ENCODE measurements at regions not wholly inside any gene's neighbourhood (a gene's known extent, or its start where the extent isn't known, plus 50 kb on each side); places are given as distances from the start of the nearest gene placed in this dataset.
"Not testable (repeated sequence)": the region's sequence is repeated elsewhere in the genome, so short reads cannot be mapped to it uniquely, and the experiment has no call there.

DNA sequence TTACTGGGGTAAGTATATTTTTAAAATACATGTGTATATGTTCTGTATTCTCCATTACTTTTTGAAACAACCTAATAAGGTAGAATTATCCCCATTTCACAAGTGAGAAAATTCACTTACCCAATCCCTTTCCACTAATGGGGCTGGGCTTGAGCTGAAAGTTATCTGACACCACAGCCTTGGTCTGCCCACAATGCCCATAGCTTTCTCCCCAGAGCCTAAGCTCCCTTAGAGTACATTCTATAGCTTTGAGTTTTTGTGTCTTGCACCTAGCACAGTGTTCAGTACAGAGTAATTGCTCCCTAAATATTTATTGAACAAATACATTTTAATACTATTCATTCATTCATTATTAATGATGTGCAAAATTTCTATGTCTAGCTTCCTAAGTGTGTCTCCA, 152.7 kb upstream of the RUNX1 start:
- no peak for DNase-seq (ENCODE audit: low read depth)

DNA sequence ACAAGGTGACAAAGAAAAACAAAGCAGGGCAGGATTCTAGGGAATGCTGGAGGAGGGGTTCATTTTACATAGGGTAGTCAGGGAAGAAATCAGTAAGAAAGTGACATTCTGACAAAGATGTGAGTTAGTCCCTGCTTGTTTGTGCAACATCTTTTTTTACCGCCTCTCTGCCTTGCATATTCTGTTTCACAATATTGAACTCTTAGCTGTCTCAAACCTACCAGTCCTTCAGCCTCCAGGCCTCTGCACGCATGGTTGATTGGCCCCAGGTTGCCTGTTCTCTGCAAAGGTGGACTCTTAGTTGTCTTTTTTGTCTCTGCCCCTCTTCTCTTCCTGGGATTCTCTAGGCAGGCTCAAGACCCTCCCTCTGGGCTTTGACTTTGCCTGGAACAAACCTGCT, 152.2 kb upstream of the RUNX1 start:
- no peak for DNase-seq (ENCODE audit: low read depth)

DNA sequence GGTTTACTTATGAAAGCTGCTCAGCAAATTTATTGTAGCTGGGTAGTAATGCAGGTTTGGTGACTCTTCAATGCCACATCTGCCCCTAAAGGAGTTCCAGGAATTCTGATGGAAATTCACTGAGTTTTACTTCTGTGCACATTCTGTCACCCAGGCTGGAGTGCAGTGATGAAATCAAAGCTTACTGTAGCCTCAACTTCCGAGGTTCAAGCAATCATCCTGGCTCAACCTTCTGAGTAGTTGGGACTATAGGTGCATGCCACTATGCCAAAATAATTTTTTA, 150.6 kb upstream of the RUNX1 start:
- no peak for DNase-seq (ENCODE audit: low read depth)

DNA sequence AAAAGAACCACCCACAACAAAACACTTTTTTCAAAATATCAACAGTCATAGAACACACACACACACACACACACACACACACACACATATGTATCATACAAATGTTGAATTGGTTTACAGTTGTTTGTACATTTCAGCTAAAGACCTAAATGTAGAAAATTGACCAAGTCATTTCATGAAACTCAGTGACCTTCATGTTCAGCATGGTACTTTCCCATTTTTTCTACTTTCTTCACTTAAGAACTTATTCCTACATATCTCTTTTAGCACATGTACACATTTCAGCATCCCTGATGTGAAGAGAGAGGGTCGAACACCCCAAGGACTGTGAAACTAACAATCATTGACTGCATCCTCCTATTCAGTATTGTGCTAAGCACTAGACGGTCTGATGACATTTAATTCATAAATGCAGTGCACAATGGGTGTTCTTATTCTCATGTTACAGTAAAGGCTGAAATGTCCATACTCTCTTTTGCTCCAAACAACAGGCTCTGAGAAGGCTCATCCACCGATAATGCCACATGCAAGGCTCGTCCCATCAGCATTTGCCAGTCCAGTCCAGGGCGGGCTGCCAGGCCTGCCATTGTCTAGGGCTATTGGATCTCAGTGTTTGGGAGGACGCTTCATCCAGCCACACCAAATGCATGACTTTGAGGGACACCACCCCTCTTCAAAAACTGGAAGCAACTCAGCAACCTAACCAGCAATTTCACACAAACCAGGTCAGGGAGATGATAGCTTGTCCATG, 150.1 kb upstream of the RUNX1 start:
- no peak for DNase-seq (ENCODE audit: low read depth)

DNA sequence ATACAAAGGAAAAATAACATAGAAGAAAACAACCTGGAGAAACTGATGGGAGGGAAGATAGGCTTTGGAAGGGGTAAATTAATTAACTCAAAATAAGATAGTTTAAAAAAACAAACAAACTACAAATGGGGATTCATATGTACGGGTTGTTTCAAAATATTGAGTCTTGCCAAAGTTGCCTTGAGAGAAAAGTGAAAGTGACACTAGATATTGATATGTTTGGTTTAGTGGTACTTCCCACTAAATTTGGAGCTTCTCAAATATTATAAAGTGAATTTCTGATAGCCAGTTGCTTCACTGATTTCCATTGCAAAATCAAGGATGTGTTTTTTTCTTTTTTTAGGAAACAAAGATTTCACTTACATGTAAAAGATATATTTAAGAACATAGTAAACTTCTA, 149.5 kb upstream of the RUNX1 start:
- no peak for DNase-seq (ENCODE audit: low read depth)

DNA sequence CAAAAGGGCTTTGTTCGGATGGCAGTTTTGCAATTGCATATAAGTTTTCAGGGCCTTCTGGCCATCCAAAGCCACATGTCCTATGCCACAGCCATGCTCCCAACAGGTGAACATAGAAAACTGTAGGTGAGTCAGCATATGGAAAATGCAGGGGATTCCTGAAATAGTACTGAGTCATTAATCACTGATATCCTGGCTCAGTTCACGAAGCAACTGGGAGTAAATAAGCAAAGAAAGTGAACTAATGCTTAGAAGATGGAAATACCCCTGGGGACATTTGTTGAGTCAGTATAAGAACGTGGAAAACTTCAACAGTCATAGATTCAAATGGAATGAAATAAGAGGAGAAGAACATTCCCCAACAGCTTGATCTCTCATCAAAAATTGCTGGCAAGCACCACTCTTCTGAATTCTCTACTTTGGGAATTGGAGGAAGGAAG, 148.9 kb upstream of the RUNX1 start:
- no peak for DNase-seq (ENCODE audit: low read depth)

DNA sequence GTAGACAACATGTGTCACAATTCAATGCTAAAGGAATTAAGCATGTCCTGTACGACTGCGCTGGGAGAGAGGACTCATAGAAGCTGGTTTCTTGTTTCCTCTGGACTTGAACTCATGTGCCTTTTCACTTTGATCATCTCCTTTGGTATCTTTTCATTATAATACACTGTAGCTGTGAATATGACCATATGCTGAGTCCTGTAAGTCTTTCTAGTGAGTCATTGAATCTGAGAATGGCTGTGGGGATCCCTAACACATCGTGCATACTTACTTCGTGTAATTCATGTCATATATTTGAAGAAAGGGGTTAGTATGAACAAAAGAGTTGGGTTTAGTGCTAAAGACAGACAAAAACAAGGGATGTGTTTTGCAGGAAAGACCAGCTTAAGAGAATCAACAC, 148.1 kb upstream of the RUNX1 start:
- DNase-seq (ENCODE audit: low read depth), result no peak

DNA sequence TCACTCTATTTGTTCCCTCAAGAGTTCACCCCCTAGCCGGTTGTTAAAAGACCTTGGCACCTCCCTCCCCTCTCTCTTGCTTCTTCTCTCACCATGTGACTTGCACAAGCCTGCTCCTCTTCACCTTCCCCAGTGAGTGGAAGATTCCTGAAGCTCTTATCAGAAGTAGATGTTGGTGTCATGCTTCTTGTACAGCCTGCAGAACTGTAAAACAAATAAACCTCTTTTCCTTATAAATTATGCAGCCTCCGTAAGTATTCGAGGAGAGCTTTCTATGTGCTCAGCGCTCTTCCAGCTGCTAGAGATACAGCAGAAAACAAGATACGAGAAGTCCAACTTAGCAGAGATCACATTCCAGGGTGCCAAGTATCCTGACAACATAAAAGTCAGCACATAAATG, 147.0 kb upstream of the RUNX1 start:
- DNase-seq (ENCODE audit: low read depth), result no peak

DNA sequence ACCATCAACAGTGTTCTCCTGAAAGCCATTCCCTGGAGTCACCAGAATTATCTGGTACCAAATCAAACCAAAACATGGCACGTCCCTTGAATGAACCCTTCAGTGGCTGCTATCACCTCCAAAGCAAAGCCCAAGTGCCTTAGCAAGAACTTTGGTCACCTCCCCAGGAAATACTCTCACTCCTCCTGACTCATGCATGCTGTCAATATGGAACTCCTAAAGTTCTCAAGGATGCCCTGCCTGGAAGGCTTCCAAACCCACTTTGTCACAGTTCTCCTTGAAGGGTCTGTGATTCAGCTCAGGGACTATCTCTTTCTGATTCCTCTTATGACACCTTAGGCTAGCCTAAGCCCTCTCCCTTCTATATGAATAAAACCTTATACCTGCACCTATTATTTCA, 146.1 kb upstream of the RUNX1 start:
- no peak for DNase-seq (ENCODE audit: low read depth)

DNA sequence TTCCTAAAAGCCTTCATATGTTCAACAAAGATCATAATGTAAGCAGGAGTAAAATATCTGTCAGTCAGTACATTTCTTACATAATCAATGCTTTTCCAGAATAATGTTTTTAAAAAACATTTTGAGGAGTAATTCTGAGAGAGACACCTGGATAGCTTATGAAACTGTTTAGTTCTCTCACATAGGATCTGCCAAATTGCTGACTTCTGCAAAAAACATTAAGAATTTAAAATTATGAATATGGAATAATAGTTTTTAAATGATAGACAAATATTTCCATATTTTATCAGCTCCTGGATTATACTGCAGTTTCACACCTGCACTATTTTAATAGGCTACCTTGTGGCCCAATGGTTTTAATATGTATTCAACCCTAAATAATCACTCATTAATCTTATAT, 142.7 kb upstream of the RUNX1 start:
- DNase-seq (ENCODE audit: low read depth), result no peak

DNA sequence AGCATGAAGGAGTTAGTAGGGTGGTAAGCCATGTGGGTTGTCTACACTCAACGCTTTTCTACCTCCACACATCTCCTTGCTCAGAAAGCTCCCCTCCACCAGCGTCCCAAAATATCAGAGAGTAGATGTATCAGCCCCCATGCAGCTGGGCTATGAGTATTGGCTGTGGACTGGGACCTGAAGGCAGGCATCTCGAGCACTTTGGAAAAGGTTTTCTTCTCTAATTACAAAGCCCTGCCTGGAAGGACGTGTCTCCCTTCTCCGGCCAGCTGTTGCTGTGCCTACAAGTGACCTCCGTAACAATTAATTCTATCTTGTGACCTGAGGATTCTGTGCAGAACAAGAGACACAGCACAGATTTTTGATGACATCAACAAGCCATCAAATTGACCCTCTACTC, 142.0 kb upstream of the RUNX1 start:
- DNase-seq (ENCODE audit: low read depth), result no peak

DNA sequence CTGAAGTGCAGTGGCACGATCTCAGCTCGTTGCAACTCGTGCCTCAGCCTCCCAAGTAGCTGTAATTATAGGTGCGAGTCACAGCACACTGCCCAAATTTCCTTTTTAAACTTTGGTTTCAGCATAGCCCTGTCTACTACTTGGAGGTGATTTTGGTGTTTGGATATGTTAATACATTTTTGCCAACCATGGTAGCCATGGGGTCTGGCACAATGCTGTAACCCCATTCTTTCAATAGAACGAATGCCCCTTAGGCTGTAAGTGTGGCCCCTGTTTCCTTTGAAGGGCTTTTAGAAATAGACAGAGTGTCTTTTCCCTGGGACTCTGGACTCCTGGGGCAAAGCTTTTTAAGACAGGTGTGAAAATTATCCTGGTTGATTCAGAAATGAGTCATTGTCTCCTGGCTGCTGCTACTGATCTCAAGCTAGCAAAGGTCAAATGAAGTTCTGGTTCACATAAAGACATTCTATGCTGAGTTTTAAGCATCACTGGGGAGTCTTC, 141.1 kb upstream of the RUNX1 start:
- DNase-seq (ENCODE audit: low read depth), result no peak

DNA sequence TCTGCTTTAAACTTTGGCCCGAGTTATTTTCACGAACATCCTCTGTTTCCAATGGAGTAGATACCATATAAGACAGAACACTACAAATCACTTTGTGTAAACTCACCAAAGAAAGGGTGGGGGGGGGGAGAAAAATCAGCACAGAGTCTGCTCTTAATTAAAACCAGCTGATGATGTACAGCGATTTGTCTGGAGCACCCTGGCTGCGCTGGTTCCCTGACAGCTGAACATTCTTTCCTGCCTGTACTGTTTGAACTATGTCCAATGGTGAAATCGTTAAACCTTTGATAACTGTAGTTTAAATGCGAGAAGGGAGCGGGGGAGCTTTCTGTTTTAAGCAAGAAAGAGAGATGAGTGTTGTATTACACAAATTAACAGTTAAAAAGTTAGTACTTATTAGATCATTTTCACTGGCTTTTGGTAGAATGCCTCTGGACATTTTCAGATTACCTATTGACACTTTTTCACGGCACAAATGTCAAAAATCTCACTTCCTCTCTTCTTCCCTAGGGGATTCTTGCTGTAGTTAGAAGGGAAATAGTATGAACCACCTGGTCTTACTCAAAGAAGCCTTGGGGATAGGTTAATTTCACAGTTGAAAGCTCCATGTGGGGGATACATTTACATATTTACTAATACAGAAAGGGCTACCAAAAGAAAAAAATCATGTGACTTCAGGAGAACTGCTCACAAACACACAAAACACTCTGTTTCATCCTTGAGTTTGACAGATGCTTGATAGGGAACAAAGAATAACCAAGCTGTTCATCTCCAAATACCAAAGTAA, 140.2 kb upstream of the RUNX1 start:
- DNase-seq (ENCODE audit: low read depth), result no peak

DNA sequence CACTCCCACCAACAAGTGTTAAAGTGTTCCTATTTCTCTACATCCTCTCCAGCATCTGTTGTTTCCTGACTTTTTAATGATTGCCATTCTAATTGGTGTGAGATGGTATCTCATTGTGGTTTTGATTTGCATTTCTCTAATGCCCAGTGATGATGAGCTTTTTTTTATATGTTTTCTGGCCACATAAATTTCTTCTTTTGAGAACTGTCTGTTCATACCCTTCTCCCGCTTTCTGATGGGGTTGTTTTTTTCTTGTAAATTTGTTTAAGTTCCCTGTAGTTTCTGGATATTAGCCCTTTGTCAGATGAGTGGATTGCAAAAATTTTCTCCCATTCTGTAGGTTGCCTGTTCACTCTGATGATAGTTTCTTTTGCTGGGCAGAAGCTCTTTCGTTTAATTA, 134.3 kb upstream of the RUNX1 start:
- DNase-seq (ENCODE audit: low read depth), result not testable (repeated sequence)

DNA sequence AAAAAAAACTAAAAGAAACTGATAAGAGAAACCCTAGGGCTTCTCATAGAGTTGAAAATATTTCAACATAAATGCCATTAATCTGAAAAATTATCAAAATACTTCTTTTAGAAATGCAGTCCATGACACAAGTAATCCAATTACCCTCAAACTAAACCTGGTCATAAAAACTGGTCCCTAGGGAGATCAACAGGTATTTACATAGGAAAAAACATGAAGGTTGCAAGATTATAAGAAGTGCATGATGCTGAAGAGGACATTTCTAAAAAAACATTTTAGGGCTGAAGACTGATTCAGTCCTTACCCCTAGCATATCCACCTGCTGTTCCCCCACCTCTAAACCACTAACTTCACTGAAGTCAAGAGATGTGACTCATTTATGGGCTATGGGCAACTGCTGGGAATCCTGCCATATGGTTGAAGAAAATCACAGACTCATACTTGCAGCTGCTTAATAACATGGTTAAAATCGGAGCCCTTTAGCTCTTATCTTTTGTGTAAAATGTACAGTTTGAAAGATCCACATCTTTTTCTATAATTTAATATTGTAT, 131.0 kb upstream of the RUNX1 start:
- DNase-seq (ENCODE audit: low read depth), result no peak

DNA sequence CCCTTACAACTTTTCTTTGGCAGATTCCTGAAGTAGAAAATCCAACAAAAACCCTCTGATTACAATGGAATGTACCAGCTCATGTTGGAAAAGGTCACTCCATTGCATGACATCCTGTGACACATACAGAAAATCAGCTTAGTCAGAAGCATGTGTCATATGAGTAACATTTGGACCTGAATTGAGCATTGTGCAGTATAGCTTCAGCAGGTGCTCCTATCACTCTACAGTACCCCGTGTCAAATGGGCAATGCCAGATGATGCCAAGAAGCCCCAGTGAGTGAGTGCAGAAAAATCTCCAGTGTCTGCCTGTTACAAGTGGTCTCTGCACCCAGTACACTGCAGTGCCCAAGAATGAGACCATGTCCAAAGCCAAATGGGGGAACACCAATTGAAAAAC, 129.7 kb upstream of the RUNX1 start:
- DNase-seq (ENCODE audit: low read depth), result no peak

DNA sequence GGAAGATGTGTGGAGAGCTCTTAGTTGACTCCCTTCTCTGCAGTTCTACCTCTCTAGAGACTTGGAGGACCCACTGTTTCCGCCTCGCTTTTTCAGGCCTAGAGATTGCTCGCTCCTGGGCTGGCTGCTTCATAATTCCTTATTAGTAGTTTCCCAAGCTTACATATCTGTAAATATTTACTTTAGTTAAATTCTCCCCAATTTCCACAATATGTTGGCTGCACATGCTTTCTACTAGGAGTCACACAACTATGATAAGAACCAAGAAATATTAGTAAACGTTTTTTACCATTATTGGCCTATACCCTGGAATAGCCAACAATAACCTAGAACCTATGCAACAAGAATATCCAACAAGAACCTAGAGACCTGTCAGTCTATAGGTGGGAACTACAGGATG, 129.0 kb upstream of the RUNX1 start:
- DNase-seq (ENCODE audit: low read depth), result no peak

DNA sequence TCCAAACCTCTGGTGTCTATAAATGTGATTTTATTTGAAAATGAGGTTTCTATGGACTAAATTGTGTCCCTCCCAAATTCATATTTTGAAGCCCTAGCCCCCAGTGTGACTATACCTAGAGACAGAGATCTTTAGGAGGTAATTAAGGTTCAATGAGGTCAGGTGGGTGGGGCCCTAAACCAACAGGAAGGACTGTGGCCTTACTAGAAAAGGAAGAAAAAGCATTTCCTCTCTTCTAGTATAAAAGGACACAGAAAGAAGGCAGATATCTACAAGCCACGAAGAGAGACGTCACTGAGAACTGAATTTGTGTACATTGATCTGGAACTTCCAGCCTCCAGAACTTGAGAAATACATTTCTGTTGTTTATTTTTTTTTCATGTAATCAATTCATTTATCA, 123.1 kb upstream of the RUNX1 start:
- no peak for DNase-seq (ENCODE audit: low read depth)

DNA sequence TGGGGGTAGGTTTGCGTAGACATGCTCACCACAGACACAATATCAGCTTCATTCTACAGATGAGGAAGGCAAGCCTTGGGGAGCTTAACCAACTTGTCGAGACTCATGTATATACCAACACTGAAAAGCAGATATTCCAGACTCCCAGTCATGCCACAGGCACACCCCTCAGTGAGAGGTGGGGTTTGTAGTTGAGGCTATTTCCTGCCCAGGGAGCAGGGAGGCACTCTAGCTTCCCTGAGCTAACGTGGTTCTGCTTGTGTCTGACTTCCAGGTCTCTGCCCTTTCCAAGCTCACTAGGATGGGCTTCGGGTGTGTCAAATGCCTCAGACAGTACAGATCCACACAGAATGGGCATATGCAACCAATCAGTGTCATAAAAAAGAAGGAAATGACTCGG, 122.3 kb upstream of the RUNX1 start:
- DNase-seq (ENCODE audit: low read depth), result no peak

DNA sequence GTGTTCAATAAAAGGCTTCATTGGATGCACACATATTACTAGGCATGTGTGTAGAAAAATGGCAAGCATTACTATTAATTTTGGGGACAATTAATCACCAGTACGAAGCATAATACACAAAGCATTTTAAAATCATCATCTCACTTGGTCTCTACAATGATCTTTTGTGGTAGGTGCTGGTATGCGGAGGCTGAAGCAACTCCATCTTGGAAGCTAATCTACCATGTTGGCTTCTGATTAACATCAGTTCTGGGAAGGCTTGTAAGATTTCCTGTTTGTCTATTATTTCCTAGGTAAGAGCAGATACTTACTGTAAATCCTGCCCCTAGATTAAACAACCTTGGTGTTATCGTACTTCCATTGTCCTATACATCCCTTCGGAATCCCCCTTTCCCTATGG, 121.7 kb upstream of the RUNX1 start:
- DNase-seq (ENCODE audit: low read depth), result no peak

DNA sequence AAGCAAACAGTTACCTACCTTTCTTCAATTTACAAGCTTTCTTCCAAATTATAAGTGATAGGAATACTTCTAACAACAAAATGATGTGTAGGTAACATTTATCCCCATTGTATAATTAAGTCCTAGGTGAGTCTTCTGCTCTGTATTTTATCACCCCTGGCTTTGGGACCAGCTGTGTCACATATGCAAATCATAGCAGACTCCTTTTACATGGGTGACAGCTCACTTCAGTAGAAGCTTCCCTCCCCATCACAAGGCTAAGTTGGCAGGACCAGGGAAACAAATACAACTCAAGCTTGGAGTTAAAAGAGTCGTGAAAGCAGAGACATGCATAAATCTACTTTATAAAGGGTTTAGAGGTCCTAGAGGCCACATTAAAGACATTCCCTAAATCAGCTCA, 121.1 kb upstream of the RUNX1 start:
- no peak for DNase-seq (ENCODE audit: low read depth)

DNA sequence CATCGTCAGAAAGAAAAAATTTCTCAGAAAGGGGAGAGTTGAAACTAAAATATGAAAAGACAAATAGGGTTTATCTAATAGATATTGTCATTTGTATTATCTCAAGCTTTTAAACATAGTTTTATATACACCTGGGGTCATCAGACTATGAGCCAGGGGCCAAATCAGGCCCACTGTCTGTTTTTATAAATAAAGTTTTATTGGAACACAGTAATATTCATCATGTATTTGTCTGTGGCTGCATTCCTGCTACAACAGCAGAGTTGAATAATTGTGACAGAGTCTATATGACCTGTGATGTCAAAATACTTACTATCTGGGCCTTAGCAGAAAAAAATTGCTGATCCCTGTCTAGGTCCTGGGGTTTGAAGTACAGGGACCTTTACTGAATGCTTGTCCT, 120.5 kb upstream of the RUNX1 start:
- DNase-seq (ENCODE audit: low read depth), result no peak

DNA sequence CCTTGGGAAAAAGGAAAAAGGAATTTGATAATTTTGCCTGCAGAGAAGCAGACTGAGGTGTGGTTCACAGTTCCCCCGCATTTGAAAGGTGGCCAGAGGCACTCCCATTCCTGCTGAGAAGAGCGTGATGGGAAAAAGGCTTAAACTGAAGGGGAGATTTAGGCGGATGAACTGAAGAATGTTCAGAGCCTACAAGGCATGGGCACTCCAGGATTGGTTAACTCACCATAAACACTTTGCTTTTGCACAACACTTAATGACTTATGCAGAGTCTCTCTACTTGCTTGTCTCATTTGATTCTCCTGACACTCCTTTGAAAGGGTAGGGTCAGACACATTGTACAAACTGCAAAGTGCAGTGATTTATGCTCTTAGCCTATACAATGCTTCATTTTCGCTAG, 119.6 kb upstream of the RUNX1 start:
- no peak for DNase-seq (ENCODE audit: low read depth)
